Lower lobe of right lung (tissue), 2 donors: ENCODE measurements at regions not wholly inside any gene's neighbourhood (a gene's known extent, or its start where the extent isn't known, plus 50 kb on each side); places are given as distances from the start of the nearest gene placed in this dataset.

ENCODE experiments used
- ATAC-seq, 2 donors: fragments of 200-7000 bp; cut with Tn5 transposase; one replicate each; pipeline ENCODE4 v1.9.1; 2020 to 2022; ENCODE audit warnings: mild to moderate bottlenecking in 2 of 2, moderate library complexity in 2 of 2
- DNase-seq: peaks from one replicate; pipeline ENCODE4 v3.0.0-alpha.2; 2020
- H3K27ac ChIP-seq: fragments of 200-600 bp; one replicate; pipeline ENCODE4 v1.8.0; 2022
- H3K27me3 ChIP-seq: fragments of 200-600 bp; one replicate; pipeline ENCODE4 v1.8.0; 2022; ENCODE audit warnings: low read depth
- H3K36me3 ChIP-seq: fragments of 200-600 bp; one replicate; pipeline ENCODE4 v1.8.0; 2022; ENCODE audit warnings: mild to moderate bottlenecking
- H3K4me1 ChIP-seq: fragments of 200-600 bp; one replicate; pipeline ENCODE4 v1.8.0; 2022
- H3K4me3 ChIP-seq: fragments of 200-600 bp; one replicate; pipeline ENCODE4 v1.8.0; 2022; ENCODE audit warnings: mild to moderate bottlenecking
- H3K9me3 ChIP-seq: fragments of 200-600 bp; one replicate; pipeline ENCODE4 v1.8.0; 2022
- CTCF ChIP-seq: fragments of 200-600 bp; IDR thresholded peaks from one replicate; pipeline ENCODE4 v1.8.0; 2022; ENCODE audit warnings: antibody characterized with exemption, mild to moderate bottlenecking
- intact Hi-C: fragments of 100-400 bp; cut with DNase I; formaldehyde crosslinking; loops from one replicate; pipeline ENCODE4 v1.11.0; 2022
- donor health status: DM: no; HTN: yes; CAD: no; lungs with severe emphysema.

GRCh38 chr14:97978341-97978740, 1181.2 kb downstream of the VRK1 start:
- H3K27ac ChIP-seq = peak overlapping the region; percentile 74
- intact Hi-C loops = no loop called here

GRCh38 chr14:97993508-97994019, 1196.4 kb downstream of the VRK1 start:
- H3K27me3 ChIP-seq = no peaks in the 10 kb centered on the region
- no peaks in the 10 kb centered on the region for H3K9me3 ChIP-seq
- H3K36me3 ChIP-seq = no peaks in the 10 kb centered on the region
- no peak overlapping the region for H3K4me3 ChIP-seq
- H3K27ac ChIP-seq = no peak overlapping the region
- TF ChIP-seq CTCF = no peak
- intact Hi-C loops = no loop called here
- no peaks in the 10 kb centered on the region for H3K4me1 ChIP-seq
- ATAC-seq = no peak
- no peak for DNase-seq

More at GRCh38 chr14:97978341-97978740, 1181.2 kb downstream of the VRK1 start:
- Histone ChIP-seq H3K4me1 (peaks cover 12% of the 10 kb centered on the region), H3K9me3 (no peaks in the 10 kb centered on the region), H3K36me3 (no peaks in the 10 kb centered on the region), H3K4me3 (peak overlapping the region; percentile 52), H3K27me3 (no peaks in the 10 kb centered on the region)
- peak; percentile 77 for DNase-seq
- ATAC-seq = peak; percentile 87 to 95
- TF ChIP-seq CTCF = peak; percentile 40

- DNase-seq (no peak), ATAC-seq (peak in 1 of 2 donors; percentile 21)
- H3K4me3 ChIP-seq = no peak overlapping the region
- H3K36me3 ChIP-seq = no peaks in the 10 kb centered on the region
- H3K27ac ChIP-seq = no peak overlapping the region
- no peak for TF ChIP-seq CTCF
- H3K9me3 ChIP-seq = no peaks in the 10 kb centered on the region
- intact Hi-C loops = no loop called here
- no peaks in the 10 kb centered on the region for H3K27me3 ChIP-seq
- no peaks in the 10 kb centered on the region for H3K4me1 ChIP-seq
Measured at GRCh38 chr14:97994020-97994531, 1196.9 kb downstream of the VRK1 start.

- no peaks in the 10 kb centered on the region for H3K9me3 ChIP-seq
- H3K27me3 ChIP-seq = no peaks in the 10 kb centered on the region
- no peak overlapping the region for H3K4me3 ChIP-seq
- no peak overlapping the region for H3K27ac ChIP-seq
- no peaks in the 10 kb centered on the region for H3K4me1 ChIP-seq
- intact Hi-C loops = no loop called here
- H3K36me3 ChIP-seq = no peaks in the 10 kb centered on the region
- DNase-seq (no peak), ATAC-seq (no peak)
- TF ChIP-seq CTCF = no peak
Measured at GRCh38 chr14:97995038-97995437, 1197.9 kb downstream of the VRK1 start.

GRCh38 chr14:97995531-97995930, 1198.3 kb downstream of the VRK1 start:
- ATAC-seq = no peak
- no peak overlapping the region for H3K4me3 ChIP-seq
- no peaks in the 10 kb centered on the region for H3K27me3 ChIP-seq
- no peaks in the 10 kb centered on the region for H3K4me1 ChIP-seq
- H3K36me3 ChIP-seq = no peaks in the 10 kb centered on the region
- no peak for DNase-seq
- H3K9me3 ChIP-seq = no peaks in the 10 kb centered on the region
- intact Hi-C loops = no loop called here
- no peak for TF ChIP-seq CTCF
- no peak overlapping the region for H3K27ac ChIP-seq

GRCh38 chr14:98006008-98006407, 1208.8 kb downstream of the VRK1 start:
- no peaks in the 10 kb centered on the region for H3K36me3 ChIP-seq
- H3K27ac ChIP-seq = no peak overlapping the region
- H3K4me3 ChIP-seq = no peak overlapping the region
- DNase-seq = no peak
- H3K9me3 ChIP-seq = no peaks in the 10 kb centered on the region
- no peaks in the 10 kb centered on the region for H3K27me3 ChIP-seq
- no peak for ATAC-seq
- H3K4me1 ChIP-seq = no peaks in the 10 kb centered on the region
- intact Hi-C loops = no loop called here
- TF ChIP-seq CTCF = no peak
